Spleen (tissue), 11 donors: ENCODE measurements at regions not wholly inside any gene's neighbourhood (a gene's known extent, or its start where the extent isn't known, plus 50 kb on each side); places are given as distances from the start of the nearest gene placed in this dataset.

Source experiments
- DNase-seq: peaks from one replicate; pipeline ENCODE4 v3.0.0-alpha.2; 2020
- H3K27ac ChIP-seq, 8 donors: fragments of 200-600 bp; sonication (generic) in 7 of 8; 1 replicate in 4 of 8; 2 replicates in 4 of 8; pipeline versions ENCODE4 v1.5.0 to v1.8.0; 2016 to 2021; ENCODE audit warnings: inconsistent platforms in 4 of 8, mild to moderate bottlenecking in 4 of 8, moderate library complexity in 1 of 8
- H3K27me3 ChIP-seq, 7 donors: fragments of 200-600 bp; sonication (generic) in 6 of 7; replicated peaks in 1 of 7; 1 replicate in 4 of 7; 2 replicates in 3 of 7; pipeline versions ENCODE4 v1.5.0 to v1.8.0; 2016 to 2021; ENCODE audit warnings: inconsistent platforms in 3 of 7, mild to moderate bottlenecking in 1 of 7
- H3K36me3 ChIP-seq, 6 donors: fragments of 200-600 bp; sonication (generic) in 5 of 6; 1 replicate in 4 of 6; 2 replicates in 2 of 6; pipeline versions ENCODE4 v1.5.0 to v1.8.0; 2016 to 2021; ENCODE audit warnings: inconsistent platforms in 2 of 6
- H3K4me1 ChIP-seq, 6 donors: fragments of 200-600 bp; sonication (generic) in 5 of 6; 1 replicate in 3 of 6; 2 replicates in 3 of 6; pipeline versions ENCODE4 v1.5.0 to v1.8.0; 2016 to 2021; ENCODE audit warnings: inconsistent platforms in 3 of 6
- H3K4me3 ChIP-seq, 8 donors: fragments of 200-600 bp; sonication (generic) in 7 of 8; 1 replicate in 4 of 8; 2 replicates in 4 of 8; pipeline versions ENCODE4 v1.5.0 to v1.8.0; 2016 to 2021; ENCODE audit warnings: inconsistent platforms in 4 of 8, mild to moderate bottlenecking in 4 of 8, moderate library complexity in 2 of 8
- H3K9me3 ChIP-seq, 8 donors: fragments of 200-600 bp; sonication (generic) in 7 of 8; 1 replicate in 4 of 8; 2 replicates in 4 of 8; pipeline versions ENCODE4 v1.5.0 to v1.8.0; 2016 to 2021; ENCODE audit warnings: inconsistent platforms in 4 of 8
- CTCF ChIP-seq, 11 experiments: fragments of 200-600 bp in 7 of 11; fragments of 450-650 bp in 4 of 11; sonication (generic) in 4 of 11; IDR thresholded peaks in 8 of 11; conservative IDR thresholded peaks in 3 of 11; 1 replicate in 7 of 11; 2 replicates in 4 of 11; pipeline versions ENCODE4 v1.4.0 to v1.8.0; 2016 to 2021; ENCODE audit warnings: antibody characterized with exemption in 11 of 11, inconsistent platforms in 4 of 11, mild to moderate bottlenecking in 1 of 11
- POLR2A ChIP-seq, 3 donors: fragments of 450-650 bp; IDR thresholded peaks; one replicate each; pipeline ENCODE4 v1.5.1; 2017; ENCODE audit warnings: antibody characterized with exemption in 3 of 3, mild to moderate bottlenecking in 1 of 3
- POLR2AphosphoS5 ChIP-seq, 3 donors: sonication (generic); formaldehyde crosslinking; IDR thresholded peaks; one replicate each; pipeline ENCODE4 v1.5.1; 2017; ENCODE audit warnings: antibody characterized with exemption in 3 of 3
- WGBS, 5 donors: extraction: QIAGEN DNeasy Blood & Tissue Kit in 3 of 5; methylation state at CpG; one replicate each; pipeline versions ENCODE4 v1.1.5 to v1.1.7; 2013 to 2018; 5-methylcytosine and 5-hydroxymethylcytosine counted together
- intact Hi-C: fragments of 100-400 bp; cut with DNase I; formaldehyde crosslinking; loops from one replicate; pipeline ENCODE4 v1.15.0; 2023; ENCODE audit warnings: low total_unique reads
- donor health status: healthy with polysubstance abuse.
- donor health status: DM: no; HTN: no; CAD: no; lungs with moderate emphysema.
- donor health status: DM: no; HTN: no; CAD: no.
- donor health status: Bipolar disorder and iron deficiency.
- donor health status: healthy.
- donor health status: DM: no; HTN: no; CAD: no.
- donor health status: DM: yes; HTN: yes; CAD: no.

GRCh38 chr4:23707652-23708026 is 182.2 kb downstream of the PPARGC1A start:
- intact Hi-C loops: no loop called here
- Histone ChIP-seq H3K4me3 (no peak overlapping the region), H3K36me3 (no peaks in the 10 kb centered on the region), H3K27me3 (no peaks in the 10 kb centered on the region), H3K9me3 (no peaks in the 10 kb centered on the region), H3K27ac (no peak overlapping the region), H3K4me1 (no peaks in the 10 kb centered on the region)
- TF ChIP-seq POLR2AphosphoS5 (IDR thresholded peaks at IDR 0.05): no peak
- TF ChIP-seq CTCF (IDR thresholded peaks at IDR 0.05 in 8 of 11, conservative IDR thresholded peaks at IDR 0.05 in 3 of 11): no peak
- TF ChIP-seq POLR2A (IDR thresholded peaks at IDR 0.05): no peak
- WGBS, 5 donors: 86 to 93% (median 88%) methylated on average over 2 of the region's 2 CpGs
- DNase-seq: no peak

GRCh38 chr4:23706972-23707651 is 182.7 kb downstream of the PPARGC1A start:
- intact Hi-C loops: no loop called here
- H3K9me3 ChIP-seq: no peaks in the 10 kb centered on the region
- no peak for TF ChIP-seq POLR2A (IDR thresholded peaks at IDR 0.05)
- no peak for TF ChIP-seq POLR2AphosphoS5 (IDR thresholded peaks at IDR 0.05)
- no peak for TF ChIP-seq CTCF (IDR thresholded peaks at IDR 0.05 in 8 of 11, conservative IDR thresholded peaks at IDR 0.05 in 3 of 11)
- WGBS, 5 donors: 75 to 89% (median 81%) methylated on average over 4 of the region's 4 CpGs
- H3K27me3 ChIP-seq: no peaks in the 10 kb centered on the region
- no peak for DNase-seq
- no peak overlapping the region for H3K4me3 ChIP-seq
- no peaks in the 10 kb centered on the region for H3K4me1 ChIP-seq
- no peak overlapping the region for H3K27ac ChIP-seq
- H3K36me3 ChIP-seq: no peaks in the 10 kb centered on the region

- H3K9me3 ChIP-seq: no peaks in the 10 kb centered on the region
These were observed 189.7 kb downstream of the PPARGC1A start for GRCh38 chr4:23700197-23700596.

GRCh38 chr4:23697722-23698121 is 192.1 kb downstream of the PPARGC1A start:
- TF ChIP-seq CTCF (IDR thresholded peaks at IDR 0.05 in 8 of 11, conservative IDR thresholded peaks at IDR 0.05 in 3 of 11) (no peak), POLR2AphosphoS5 (IDR thresholded peaks at IDR 0.05) (no peak), POLR2A (IDR thresholded peaks at IDR 0.05) (no peak)
- no peaks in the 10 kb centered on the region for H3K4me1 ChIP-seq
- intact Hi-C loops: no loop called here
- H3K27ac ChIP-seq: no peak overlapping the region
- no peaks in the 10 kb centered on the region for H3K27me3 ChIP-seq
- DNase-seq: no peak
- WGBS, 5 donors: 73 to 95% (median 90%) methylated on average over 3 of the region's 3 CpGs
- H3K9me3 ChIP-seq: no peaks in the 10 kb centered on the region
- no peaks in the 10 kb centered on the region for H3K36me3 ChIP-seq
- H3K4me3 ChIP-seq: no peak overlapping the region

More at GRCh38 chr4:23700197-23700596, 189.7 kb downstream of the PPARGC1A start:
- no peak for TF ChIP-seq CTCF (IDR thresholded peaks at IDR 0.05 in 8 of 11, conservative IDR thresholded peaks at IDR 0.05 in 3 of 11)
- no peak for TF ChIP-seq POLR2AphosphoS5 (IDR thresholded peaks at IDR 0.05)
- no peak for TF ChIP-seq POLR2A (IDR thresholded peaks at IDR 0.05)
- Histone ChIP-seq H3K36me3 (no peaks in the 10 kb centered on the region), H3K27ac (no peak overlapping the region), H3K4me3 (no peak overlapping the region), H3K4me1 (no peaks in the 10 kb centered on the region), H3K27me3 (no peaks in the 10 kb centered on the region)
- intact Hi-C loops: no loop called here
- WGBS, 5 donors: 90 to 98% (median 92%) methylated on average over 4 of the region's 4 CpGs
- no peak for DNase-seq
